IMR-90 (cell line): ENCODE measurements at regions not wholly inside any gene's neighbourhood (a gene's known extent, or its start where the extent isn't known, plus 50 kb on each side); places are given as distances from the start of the nearest gene placed in this dataset.

Source experiments
- ATAC-seq: fragments of 200-7000 bp; cut with Tn5 transposase; 2 replicates; pipeline ENCODE4 v1.9.1; 2020; ENCODE audit warnings: low read depth, mild to moderate bottlenecking, moderate library complexity
- BruUV-seq: library from RNA; stranded (reverse); fragments of 400-500 nt; replicated peaks from 2 replicates; lab custom pipeline; 2021; lab: Mats Ljungman, UMichigan
- CTCF ChIA-PET: fragments of 300-600 bp; formaldehyde crosslinking; extraction: SDS; loops from one replicate; lab custom pipeline; 2021; ENCODE audit warnings: antibody characterized with exemption; lab: Yijun Ruan, JAX
- POLR2A ChIA-PET: fragments of 300-600 bp; sonication (Branson Sonifier 250); formaldehyde crosslinking; loops from one replicate; lab custom pipeline; 2022; ENCODE audit warnings: antibody characterized with exemption; ENCODE audit not compliant: unreplicated experiment; lab: Charles Lee
- DNase-seq: peaks from one replicate; pipeline ENCODE4 v3.0.0; 2013
- H2AFZ ChIP-seq: replicated peaks from 2 replicates; pipeline ENCODE3; 2013; ENCODE audit warnings: low read length, mild to moderate bottlenecking; ENCODE audit not compliant: poor library complexity
- H2AK5ac ChIP-seq: 2 replicates; pipeline ENCODE4 v1.6.1; 2013; ENCODE audit warnings: low read depth, low read length, inconsistent platforms
- H2AK9ac ChIP-seq: replicated peaks from 2 replicates; pipeline ENCODE3; 2013; ENCODE audit warnings: mild to moderate bottlenecking, low read depth, low read length, moderate library complexity; ENCODE audit not compliant: poor library complexity
- H2BK120ac ChIP-seq: 2 replicates; pipeline ENCODE4 v1.6.1; 2013; ENCODE audit warnings: low read depth, low read length, inconsistent platforms
- H2BK15ac ChIP-seq: 3 replicates; pipeline ENCODE4 v1.6.1; 2013; ENCODE audit warnings: low read depth, low read length, inconsistent platforms
- H2BK20ac ChIP-seq: 2 replicates; pipeline ENCODE4 v1.6.1; 2013; ENCODE audit warnings: low read depth, mild to moderate bottlenecking, inconsistent platforms, low read length, moderate library complexity
- H2BK5ac ChIP-seq: 2 replicates; pipeline ENCODE4 v1.6.1; 2013; ENCODE audit warnings: mild to moderate bottlenecking, low read depth, low read length, inconsistent platforms; ENCODE audit not compliant: poor library complexity, severe bottlenecking
- H3K14ac ChIP-seq: replicated peaks from 2 replicates; pipeline ENCODE4 v1.6.1; 2013; ENCODE audit warnings: low read depth, low read length, inconsistent platforms
- H3K18ac ChIP-seq: 2 replicates; pipeline ENCODE4 v1.6.1; 2013; ENCODE audit warnings: low read depth, low read length, control low read depth
- H3K23ac ChIP-seq: 2 replicates; pipeline ENCODE4 v1.6.1; 2013; ENCODE audit warnings: low read depth, low read length, inconsistent platforms
- H3K27ac ChIP-seq: 2 replicates; pipeline ENCODE4 v1.5.1; 2013; ENCODE audit warnings: mild to moderate bottlenecking, control low read depth, low read length; ENCODE audit not compliant: insufficient read depth
- H3K27me3 ChIP-seq: 2 replicates; pipeline ENCODE4 v1.6.1; 2013; ENCODE audit warnings: low read length; ENCODE audit not compliant: control insufficient read depth, insufficient read depth
- H3K36me3 ChIP-seq: 2 replicates; pipeline ENCODE4 v1.6.1; 2013; ENCODE audit warnings: low read length, mixed read lengths; ENCODE audit not compliant: control insufficient read depth, insufficient read depth
- H3K4ac ChIP-seq: 2 replicates; pipeline ENCODE4 v1.6.1; 2013; ENCODE audit warnings: low read depth, low read length, inconsistent platforms
- H3K4me1 ChIP-seq: 2 replicates; pipeline ENCODE4 v1.6.1; 2013; ENCODE audit warnings: low read length, mixed read lengths; ENCODE audit not compliant: control insufficient read depth, insufficient read depth
- H3K4me2 ChIP-seq: 2 replicates; pipeline ENCODE4 v1.6.1; 2013; ENCODE audit warnings: low read depth, mild to moderate bottlenecking, control low read depth, low read length, moderate library complexity
- H3K4me3 ChIP-seq: 2 replicates; pipeline ENCODE4 v1.5.1; 2013; ENCODE audit warnings: low read depth, mild to moderate bottlenecking, control low read depth, low read length, moderate library complexity; ENCODE audit not compliant: insufficient read depth
- H3K56ac ChIP-seq: 2 replicates; pipeline ENCODE4 v1.6.1; 2013; ENCODE audit warnings: low read length, inconsistent platforms; ENCODE audit not compliant: insufficient read depth; ENCODE audit errors: extremely low read depth
- H3K79me1 ChIP-seq, 2 experiments: 2 replicates each; pipeline ENCODE4 v1.6.1; 2013; ENCODE audit warnings: low read length in 2 of 2, inconsistent platforms in 1 of 2, low read depth in 1 of 2
- H3K9ac ChIP-seq: 2 replicates; pipeline ENCODE4 v1.6.1; 2013; ENCODE audit warnings: low read depth, low read length, control low read depth
- H3K9me1 ChIP-seq: 2 replicates; pipeline ENCODE4 v1.6.1; 2013; ENCODE audit warnings: low read length, inconsistent platforms; ENCODE audit not compliant: insufficient read depth
- H3K9me3 ChIP-seq: 2 replicates; pipeline ENCODE4 v1.6.1; 2013; ENCODE audit warnings: low read length; ENCODE audit not compliant: control insufficient read depth, insufficient read depth
- H4K20me1 ChIP-seq: 2 replicates; pipeline ENCODE4 v1.6.1; 2013; ENCODE audit warnings: low read length, inconsistent platforms; ENCODE audit not compliant: insufficient read depth
- H4K5ac ChIP-seq: 2 replicates; pipeline ENCODE4 v1.6.1; 2013; ENCODE audit warnings: mild to moderate bottlenecking, low read depth, low read length, control low read depth
- H4K8ac ChIP-seq, 2 experiments: 2 replicates each; pipeline ENCODE4 v1.6.1; 2013; ENCODE audit warnings: low read depth in 2 of 2, low read length in 2 of 2, control low read depth in 1 of 2, inconsistent platforms in 1 of 2
- H4K91ac ChIP-seq: 2 replicates; pipeline ENCODE4 v1.6.1; 2013; ENCODE audit warnings: low read depth, low read length, inconsistent platforms; ENCODE audit not compliant: insufficient read depth
- BHLHE40 ChIP-seq: fragments of 150-350 bp; IDR thresholded peaks from 2 replicates; pipeline ENCODE4 v1.6.1; 2016; ENCODE audit warnings: mild to moderate bottlenecking, low read depth, low read length
- CEBPB ChIP-seq: IDR thresholded peaks from 2 replicates; pipeline ENCODE4 v1.6.1; 2012; ENCODE audit warnings: low read depth, low read length, improper control_type of control experiment
- CHD1 ChIP-seq: IDR thresholded peaks from 2 replicates; pipeline ENCODE4 v1.6.1; 2012; ENCODE audit warnings: low read depth, low read length, improper control_type of control experiment
- CTCF ChIP-seq: conservative IDR thresholded peaks from 2 replicates; pipeline ENCODE4 v1.5.1; 2012; ENCODE audit warnings: mild to moderate bottlenecking, low read depth, low read length, improper control_type of control experiment
- ELK1 ChIP-seq: fragments of 150-350 bp; IDR thresholded peaks from 2 replicates; pipeline ENCODE4 v1.6.1; 2016; ENCODE audit warnings: low read depth, mild to moderate bottlenecking, low read length, moderate library complexity, borderline replicate concordance
- FOS ChIP-seq: fragments of 150-350 bp; IDR thresholded peaks from 2 replicates; pipeline ENCODE4 v1.6.1; 2016; ENCODE audit warnings: low read depth, low read length
- MAFK ChIP-seq: IDR thresholded peaks from 2 replicates; pipeline ENCODE4 v1.6.1; 2012; ENCODE audit warnings: low read depth, low read length, improper control_type of control experiment
- MAZ ChIP-seq: IDR thresholded peaks from 2 replicates; pipeline ENCODE4 v1.6.1; 2012; ENCODE audit warnings: low read depth, mild to moderate bottlenecking, low read length, improper control_type of control experiment, moderate library complexity, borderline replicate concordance
- MXI1 ChIP-seq: IDR thresholded peaks from 2 replicates; pipeline ENCODE4 v1.6.1; 2012; ENCODE audit warnings: low read depth, mild to moderate bottlenecking, low read length, moderate library complexity, borderline replicate concordance
- NFE2L2 ChIP-seq: fragments of 150-350 bp; IDR thresholded peaks from 2 replicates; pipeline ENCODE4 v1.6.1; 2016; ENCODE audit warnings: low read depth, mild to moderate bottlenecking, low read length
- POLR2A ChIP-seq: IDR thresholded peaks from 2 replicates; pipeline ENCODE4 v1.6.1; 2012; ENCODE audit warnings: mild to moderate bottlenecking, low read depth, low read length
- RAD21 ChIP-seq: IDR thresholded peaks from 2 replicates; pipeline ENCODE4 v1.6.1; 2012; ENCODE audit warnings: low read length, improper control_type of control experiment
- RCOR1 ChIP-seq: IDR thresholded peaks from 2 replicates; pipeline ENCODE4 v1.6.1; 2012; ENCODE audit warnings: mild to moderate bottlenecking, low read length, improper control_type of control experiment; ENCODE audit not compliant: insufficient replicate concordance
- RFX5 ChIP-seq: IDR thresholded peaks from 2 replicates; pipeline ENCODE4 v1.8.0; 2012; ENCODE audit warnings: low read depth, mild to moderate bottlenecking, low read length, moderate library complexity
- SMC3 ChIP-seq: fragments of 150-350 bp; IDR thresholded peaks from 2 replicates; pipeline ENCODE4 v1.6.1; 2016; ENCODE audit warnings: low read depth, mild to moderate bottlenecking, antibody characterized with exemption, low read length, moderate library complexity
- USF2 ChIP-seq: fragments of 150-350 bp; IDR thresholded peaks from 2 replicates; pipeline ENCODE4 v1.6.1; 2017; ENCODE audit warnings: mild to moderate bottlenecking, antibody characterized with exemption, low read length, low read depth
- WGBS, 2 experiments: methylation state at CpG; one replicate each; pipeline versions ENCODE4 v1.1.5 to v1.1.7; 2013; ENCODE audit warnings: missing lambda C conversion rate in 2 of 2; ENCODE audit not compliant: insufficient read length in 1 of 2; ENCODE audit errors: extremely low coverage in 2 of 2; 5-methylcytosine and 5-hydroxymethylcytosine counted together
- dilution Hi-C: fragments of 300-500 bp; cut with HindIII; formaldehyde crosslinking; loops from one replicate; pipeline ENCODE4 v1.14.3; 2018; ENCODE audit warnings: low sequenced_read_pairs; ENCODE audit not compliant: unreplicated experiment
- in situ Hi-C: fragments of 300-500 bp; cut with MboI; formaldehyde crosslinking; loops from 3 replicates; pipeline ENCODE4 v1.14.3; 2019; ENCODE audit warnings: low sequenced_read_pairs, inconsistent platforms, mixed read lengths
- intact Hi-C: fragments of 100-400 bp; cut with micrococcal nuclease; formaldehyde crosslinking; loops from 2 replicates; pipeline ENCODE4 v1.10.0; 2022

GRCh38 chr9:103700195-103700962, 393.7 kb upstream of the SMC2 start:
- no peak overlapping the region for H3K27ac ChIP-seq
- H4K5ac ChIP-seq, result no peak overlapping the region
- no peak overlapping the region for H2AFZ ChIP-seq
- ChIA-PET POLR2A (no interaction called here), CTCF (no interaction called here)
- no peak overlapping the region for H3K56ac ChIP-seq
- H4K8ac ChIP-seq, result no peak overlapping the region
- no peak overlapping the region for H3K14ac ChIP-seq
- no peak for DNase-seq
- H3K4me1 ChIP-seq, result no peaks in the 10 kb centered on the region
- H3K23ac ChIP-seq, result no peak overlapping the region
- H3K79me1 ChIP-seq, result no peaks in the 10 kb centered on the region
- H3K9me1 ChIP-seq, result no peaks in the 10 kb centered on the region
- in situ Hi-C loops (no loop called here), intact Hi-C loops (no loop called here), dilution Hi-C loops (no loop called here)
- no peaks in the 10 kb centered on the region for H3K27me3 ChIP-seq
- H2AK5ac ChIP-seq, result no peak overlapping the region
- H3K36me3 ChIP-seq, result no peaks in the 10 kb centered on the region
- no TSS peak for BruUV-seq
- no peak overlapping the region for H2BK120ac ChIP-seq
- no peak overlapping the region for H3K18ac ChIP-seq
- no peak overlapping the region for H2BK15ac ChIP-seq
- no peak overlapping the region for H3K4me3 ChIP-seq
- H2BK20ac ChIP-seq, result no peak overlapping the region
- TF ChIP-seq CTCF, result no peak
- TF ChIP-seq RAD21, result no peak
- TF ChIP-seq USF2, result no peak
- TF ChIP-seq BHLHE40, result no peak
- TF ChIP-seq SMC3, result no peak
- TF ChIP-seq MAFK, result no peak
- no peak for TF ChIP-seq RCOR1
- no peak for TF ChIP-seq ELK1
- TF ChIP-seq NFE2L2, result no peak
- TF ChIP-seq CEBPB, result no peak
- TF ChIP-seq FOS, result no peak
- TF ChIP-seq RFX5, result no peak
- no peak for TF ChIP-seq CHD1
- TF ChIP-seq MAZ, result no peak
- no peak for TF ChIP-seq POLR2A
- no peak for TF ChIP-seq MXI1
- 70% methylated on average over 2 of the region's 3 CpGs; no CpG with 5 or more reads in 1 of the 2 experiments for WGBS, 2 experiments
- no peak overlapping the region for H4K91ac ChIP-seq
- no peak overlapping the region for H3K9ac ChIP-seq
- H2AK9ac ChIP-seq, result no peak overlapping the region
- H3K4ac ChIP-seq, result no peak overlapping the region
- ATAC-seq, result no peak
- no peak overlapping the region for H2BK5ac ChIP-seq
- H4K20me1 ChIP-seq, result no peaks in the 10 kb centered on the region
- H3K9me3 ChIP-seq, result peaks cover 3% of the 10 kb centered on the region
- H3K4me2 ChIP-seq, result no peak overlapping the region
